ENCODE measurements at regions not wholly inside any gene's neighbourhood (a gene's known extent, or its start where the extent isn't known, plus 50 kb on each side); places are given as distances from the start of the nearest gene placed in this dataset.

DNA sequence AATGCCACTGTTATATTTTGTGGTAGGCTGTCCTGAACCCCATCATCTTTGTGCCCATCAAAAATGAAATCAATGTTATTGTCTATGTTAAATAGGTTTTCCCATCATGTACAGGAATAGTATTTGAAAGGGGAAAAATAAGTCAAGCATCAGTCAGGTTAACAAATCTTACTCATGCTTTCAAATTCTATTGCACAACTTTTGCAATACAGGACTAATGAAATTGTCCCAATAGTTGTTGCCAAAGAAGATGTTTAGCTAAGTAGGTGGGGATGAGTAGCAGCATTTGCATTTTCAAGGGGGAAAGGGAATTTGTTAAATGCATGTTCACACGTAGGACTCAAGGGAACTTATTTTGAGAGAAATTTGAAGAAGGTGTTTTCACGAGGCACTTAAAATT lies 962.1 kb downstream of the JRKL start:
- TF ChIP-seq, protein P1, sequence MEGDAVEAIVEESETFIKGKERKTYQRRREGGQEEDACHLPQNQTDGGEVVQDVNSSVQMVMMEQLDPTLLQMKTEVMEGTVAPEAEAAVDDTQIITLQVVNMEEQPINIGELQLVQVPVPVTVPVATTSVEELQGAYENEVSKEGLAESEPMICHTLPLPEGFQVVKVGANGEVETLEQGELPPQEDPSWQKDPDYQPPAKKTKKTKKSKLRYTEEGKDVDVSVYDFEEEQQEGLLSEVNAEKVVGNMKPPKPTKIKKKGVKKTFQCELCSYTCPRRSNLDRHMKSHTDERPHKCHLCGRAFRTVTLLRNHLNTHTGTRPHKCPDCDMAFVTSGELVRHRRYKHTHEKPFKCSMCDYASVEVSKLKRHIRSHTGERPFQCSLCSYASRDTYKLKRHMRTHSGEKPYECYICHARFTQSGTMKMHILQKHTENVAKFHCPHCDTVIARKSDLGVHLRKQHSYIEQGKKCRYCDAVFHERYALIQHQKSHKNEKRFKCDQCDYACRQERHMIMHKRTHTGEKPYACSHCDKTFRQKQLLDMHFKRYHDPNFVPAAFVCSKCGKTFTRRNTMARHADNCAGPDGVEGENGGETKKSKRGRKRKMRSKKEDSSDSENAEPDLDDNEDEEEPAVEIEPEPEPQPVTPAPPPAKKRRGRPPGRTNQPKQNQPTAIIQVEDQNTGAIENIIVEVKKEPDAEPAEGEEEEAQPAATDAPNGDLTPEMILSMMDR (optimal IDR thresholded peaks at IDR 0.05 in 1 of 3, IDR thresholded peaks at IDR 0.05 in 1 of 3, conservative IDR thresholded peaks at IDR 0.05 in 1 of 3; ENCODE audit: extremely low read depth in 1 of 3, insufficient read depth in 2 of 3, low read length in 3 of 3) = no peak
- no peak for TF ChIP-seq EZH2 (IDR thresholded peaks at IDR 0.05; ENCODE audit: low read length)
